Lower leg skin (tissue), 3 donors: ENCODE measurements at regions not wholly inside any gene's neighbourhood (a gene's known extent, or its start where the extent isn't known, plus 50 kb on each side); places are given as distances from the start of the nearest gene placed in this dataset.

Experiments used
- POLR2A ChIP-seq, 2 donors: fragments of 450-650 bp; IDR thresholded peaks; one replicate each; pipeline ENCODE4 v1.6.1; 2016 to 2017; ENCODE audit warnings: antibody characterized with exemption in 2 of 2, mild to moderate bottlenecking in 1 of 2, moderate library complexity in 1 of 2
- TF ChIP-seq, protein P1 (sequence below), 3 donors: fragments of 450-650 bp; IDR thresholded peaks; one replicate each; pipeline ENCODE4 v1.5.1; 2016; ENCODE audit warnings: antibody characterized with exemption in 3 of 3, mild to moderate bottlenecking in 3 of 3, moderate library complexity in 2 of 3

DNA sequence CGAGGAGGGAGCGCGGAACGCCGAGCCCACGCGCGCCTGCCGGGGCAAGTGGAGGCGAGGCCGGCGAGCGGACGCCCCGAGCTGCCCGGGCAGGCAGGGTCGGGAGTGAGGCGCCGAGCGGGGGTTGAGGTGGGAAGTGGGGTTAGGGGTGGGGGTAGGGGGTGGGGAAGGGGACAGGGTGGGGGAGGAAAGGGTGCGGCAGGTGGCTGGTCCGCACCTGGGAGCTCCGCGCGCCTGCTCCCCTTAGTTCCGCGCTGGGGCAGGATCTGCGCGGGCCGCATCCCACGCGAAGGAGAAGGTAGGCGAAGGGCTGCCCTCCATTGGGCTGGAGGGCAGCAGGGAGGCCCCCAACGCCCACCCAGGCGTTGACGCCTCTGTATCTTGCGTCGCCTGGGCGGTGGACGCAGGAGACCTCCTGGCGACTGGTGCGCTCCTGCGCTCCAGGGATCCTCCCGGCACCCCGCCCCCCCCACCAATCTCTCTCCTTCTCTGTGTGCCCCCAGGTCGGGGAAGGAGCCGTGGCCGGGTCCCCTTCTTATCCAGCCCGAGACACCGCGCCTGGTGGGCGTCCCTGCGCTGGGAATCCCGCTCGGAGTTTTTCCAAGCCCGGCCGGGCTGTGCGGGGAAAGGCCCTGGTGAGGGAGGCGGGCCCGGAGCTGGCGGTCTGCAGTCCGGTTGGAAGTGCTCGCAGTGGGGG, 51.3 kb upstream of the AMZ2 start:
- TF ChIP-seq, protein P1, sequence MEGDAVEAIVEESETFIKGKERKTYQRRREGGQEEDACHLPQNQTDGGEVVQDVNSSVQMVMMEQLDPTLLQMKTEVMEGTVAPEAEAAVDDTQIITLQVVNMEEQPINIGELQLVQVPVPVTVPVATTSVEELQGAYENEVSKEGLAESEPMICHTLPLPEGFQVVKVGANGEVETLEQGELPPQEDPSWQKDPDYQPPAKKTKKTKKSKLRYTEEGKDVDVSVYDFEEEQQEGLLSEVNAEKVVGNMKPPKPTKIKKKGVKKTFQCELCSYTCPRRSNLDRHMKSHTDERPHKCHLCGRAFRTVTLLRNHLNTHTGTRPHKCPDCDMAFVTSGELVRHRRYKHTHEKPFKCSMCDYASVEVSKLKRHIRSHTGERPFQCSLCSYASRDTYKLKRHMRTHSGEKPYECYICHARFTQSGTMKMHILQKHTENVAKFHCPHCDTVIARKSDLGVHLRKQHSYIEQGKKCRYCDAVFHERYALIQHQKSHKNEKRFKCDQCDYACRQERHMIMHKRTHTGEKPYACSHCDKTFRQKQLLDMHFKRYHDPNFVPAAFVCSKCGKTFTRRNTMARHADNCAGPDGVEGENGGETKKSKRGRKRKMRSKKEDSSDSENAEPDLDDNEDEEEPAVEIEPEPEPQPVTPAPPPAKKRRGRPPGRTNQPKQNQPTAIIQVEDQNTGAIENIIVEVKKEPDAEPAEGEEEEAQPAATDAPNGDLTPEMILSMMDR (IDR thresholded peaks at IDR 0.05) = no peak
- TF ChIP-seq POLR2A (IDR thresholded peaks at IDR 0.05) = no peak
